WI38 (cell line): ENCODE measurements at regions not wholly inside any gene's neighbourhood (a gene's known extent, or its start where the extent isn't known, plus 50 kb on each side); places are given as distances from the start of the nearest gene placed in this dataset.

Source experiments
- H3K4me3 ChIP-seq: 2 replicates; pipeline ENCODE4 v1.5.1; 2011; ENCODE audit warnings: low read depth, mild to moderate bottlenecking, control low read depth, low read length
- CTCF ChIP-seq: IDR thresholded peaks from 2 replicates; pipeline ENCODE4 v1.5.1; 2012; ENCODE audit warnings: low read depth, mild to moderate bottlenecking, control low read depth, low read length

GRCh38 chr2:240323601-240324291 lies 111.7 kb upstream of the GPC1 start:
- no peak for TF ChIP-seq CTCF
- no peak overlapping the region for H3K4me3 ChIP-seq

GRCh38 chr2:240324312-240325015 lies 111.0 kb upstream of the GPC1 start:
- TF ChIP-seq CTCF, result no peak
- no peak overlapping the region for H3K4me3 ChIP-seq

- H3K4me3 ChIP-seq, result no peak overlapping the region
- no peak for TF ChIP-seq CTCF
These were observed 110.2 kb upstream of the GPC1 start for GRCh38 chr2:240325016-240326007.

- H3K4me3 ChIP-seq, result no peak overlapping the region
- no peak for TF ChIP-seq CTCF
These were observed 109.2 kb upstream of the GPC1 start for GRCh38 chr2:240326246-240326645.

GRCh38 chr2:240326886-240327285 lies 108.6 kb upstream of the GPC1 start:
- H3K4me3 ChIP-seq, result no peak overlapping the region
- no peak for TF ChIP-seq CTCF

GRCh38 chr2:240327566-240327965 lies 107.9 kb upstream of the GPC1 start:
- no peak for TF ChIP-seq CTCF
- no peak overlapping the region for H3K4me3 ChIP-seq

- TF ChIP-seq CTCF, result no peak
These were observed 106.9 kb upstream of the GPC1 start for GRCh38 chr2:240328526-240328925.

More at GRCh38 chr2:240328526-240328925, 106.9 kb upstream of the GPC1 start:
- no peak overlapping the region for H3K4me3 ChIP-seq
